NT2/D1 (cell line): ENCODE measurements at regions not wholly inside any gene's neighbourhood (a gene's known extent, or its start where the extent isn't known, plus 50 kb on each side); places are given as distances from the start of the nearest gene placed in this dataset.

Experiments
- SUZ12 ChIP-seq: IDR thresholded peaks from 2 replicates; pipeline ENCODE4 v1.6.1; 2011; ENCODE audit not compliant: insufficient read length, insufficient read depth; ENCODE audit errors: extremely low read depth
- YY1 ChIP-seq: IDR thresholded peaks from 2 replicates; pipeline ENCODE4 v1.6.1; 2011; ENCODE audit not compliant: insufficient read length, insufficient read depth
- ZNF274 ChIP-seq: IDR thresholded peaks from 2 replicates; pipeline ENCODE4 v1.6.1; 2011; ENCODE audit warnings: mild to moderate bottlenecking, low read depth, low read length

DNA sequence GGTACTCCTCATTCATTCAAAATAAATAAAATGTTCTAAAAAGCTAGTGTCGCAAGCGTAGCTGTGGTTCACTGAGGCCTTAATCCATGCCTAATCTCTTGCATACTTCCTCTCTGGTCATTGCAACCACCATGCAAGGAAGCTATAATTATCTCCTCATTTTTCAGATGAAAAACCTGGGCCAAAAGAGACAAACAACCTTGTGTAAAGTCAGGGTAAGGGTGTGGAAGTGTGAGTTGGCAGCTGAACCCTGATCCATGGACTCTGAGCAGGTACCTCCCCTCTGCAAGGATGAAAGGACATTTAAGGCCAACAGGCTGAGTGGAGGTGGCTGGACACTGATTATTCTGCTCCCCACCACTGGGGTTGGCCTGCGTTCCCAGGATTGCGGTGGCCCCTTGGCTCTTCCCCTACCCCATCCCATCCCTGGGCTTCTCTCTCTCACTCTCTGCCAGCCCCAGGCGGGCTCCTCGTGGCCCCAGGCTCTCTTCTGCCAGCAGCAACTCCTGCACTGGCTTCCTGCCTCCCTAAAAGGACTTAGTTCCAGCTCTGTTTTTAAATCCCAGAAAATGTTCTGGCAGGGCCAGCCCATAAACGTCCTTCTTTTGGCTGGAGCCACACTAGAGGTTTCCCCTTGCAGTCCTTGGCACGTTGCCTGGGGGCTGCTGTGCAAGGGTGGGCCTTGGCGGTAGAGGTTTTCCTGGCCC lies 72.0 kb upstream of the AFF3 start:
- no peak for TF ChIP-seq ZNF274
- TF ChIP-seq YY1, result no peak
- no peak for TF ChIP-seq SUZ12
